HG02678 (cell line): ENCODE measurements at regions not wholly inside any gene's neighbourhood (a gene's known extent, or its start where the extent isn't known, plus 50 kb on each side); places are given as distances from the start of the nearest gene placed in this dataset.

Experiments
- ATAC-seq: cut with Tn5 transposase; IDR thresholded peaks from one replicate; pipeline ENCODE4 v1.9.1; 2021; ENCODE audit warnings: mild to moderate bottlenecking, moderate library complexity; ENCODE audit not compliant: unreplicated experiment

DNA sequence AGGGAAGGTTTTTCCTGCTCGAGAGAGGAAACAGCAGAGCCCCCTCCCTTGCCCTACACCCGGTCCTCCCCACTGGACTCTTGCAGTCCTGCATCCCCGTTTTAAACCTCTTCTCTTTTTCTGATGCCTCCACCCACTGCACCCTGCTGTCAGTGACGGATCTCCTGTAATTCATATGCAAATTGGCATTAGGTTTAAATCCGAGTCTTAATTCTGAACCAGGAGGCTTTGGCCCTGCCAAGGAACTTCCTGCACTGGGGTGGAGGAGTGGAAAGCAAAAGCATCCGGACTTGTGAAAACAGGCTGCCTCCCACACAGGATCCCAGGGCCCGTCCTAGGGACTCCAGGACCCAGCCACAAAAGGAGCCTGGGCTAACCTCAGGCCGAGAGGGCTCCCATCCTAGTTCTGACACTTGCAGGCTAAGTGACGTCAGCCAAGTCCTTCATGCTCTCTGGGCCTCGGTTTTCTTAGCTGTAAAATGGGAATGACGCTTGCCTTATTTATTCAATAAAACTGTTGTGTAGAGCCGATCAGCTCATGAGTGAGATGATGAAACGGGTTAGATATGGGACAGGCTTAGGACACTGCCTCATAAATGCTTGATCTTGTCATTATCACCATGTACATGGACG, 613.3 kb downstream of the AJAP1 start:
- no peak for ATAC-seq

DNA sequence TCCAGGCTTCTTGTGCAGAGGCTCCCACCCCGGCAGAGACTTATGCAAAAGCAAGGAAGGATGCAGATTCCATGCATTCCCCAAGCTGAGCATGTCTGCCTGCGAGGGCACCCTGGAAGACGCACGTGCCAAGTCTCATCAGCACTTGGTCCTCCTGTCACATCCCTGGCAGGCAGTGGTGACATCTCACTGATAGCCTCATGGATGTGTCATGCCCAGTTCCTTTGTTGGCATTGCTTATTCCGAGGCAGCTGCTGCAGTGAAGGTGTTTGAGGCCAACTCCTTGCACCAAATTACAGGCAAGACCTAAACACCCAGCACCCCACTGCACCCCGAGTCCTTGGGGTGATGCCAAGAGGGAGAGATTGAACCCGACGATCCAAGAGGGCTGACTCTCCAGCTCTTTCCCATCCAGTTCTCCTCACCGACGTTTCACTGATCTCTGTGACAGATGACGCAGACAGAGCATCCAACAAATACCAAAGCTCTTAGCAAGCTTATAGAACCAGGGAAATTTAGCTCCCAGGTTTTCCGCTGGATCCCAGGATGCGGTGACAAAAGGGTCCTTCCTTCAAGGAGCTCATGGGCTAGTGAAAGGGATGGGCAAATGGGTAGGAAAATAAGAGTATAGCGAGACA, 611.1 kb downstream of the AJAP1 start:
- no peak for ATAC-seq

- ATAC-seq, result no peak
Observed at GRCh38 chr1:5264476-5264875, 610.1 kb downstream of the AJAP1 start.

GRCh38 chr1:5256793-5257192, 602.4 kb downstream of the AJAP1 start:
- no peak for ATAC-seq

- no peak for ATAC-seq
Observed at GRCh38 chr1:5254975-5255374, 600.6 kb downstream of the AJAP1 start.

GRCh38 chr1:5254131-5254725, 599.8 kb downstream of the AJAP1 start:
- ATAC-seq, result no peak

GRCh38 chr1:5253036-5253435, 598.6 kb downstream of the AJAP1 start:
- ATAC-seq, result no peak

DNA sequence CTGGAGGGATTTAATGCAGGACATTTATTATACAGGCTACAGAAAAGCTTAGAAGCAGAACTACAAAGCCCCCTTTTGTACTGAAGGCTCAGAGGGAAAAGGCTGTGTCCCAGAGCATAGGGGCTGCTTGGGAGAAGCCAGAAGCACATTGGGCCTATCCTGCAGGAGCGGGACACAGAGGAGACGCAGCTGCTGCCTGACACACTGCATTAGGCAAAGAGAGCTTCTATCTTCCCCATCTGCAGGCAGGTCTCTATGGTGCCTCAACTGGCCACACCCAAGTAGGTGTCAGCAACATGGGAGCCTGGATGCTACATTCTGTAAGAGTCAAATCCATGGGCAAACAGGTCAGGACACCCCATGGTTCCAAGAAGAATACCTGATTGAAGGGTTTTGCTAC, 595.9 kb downstream of the AJAP1 start:
- no peak for ATAC-seq

- ATAC-seq, result no peak
Observed at GRCh38 chr1:5245348-5245747, 590.9 kb downstream of the AJAP1 start.

GRCh38 chr1:5244631-5245285, 590.3 kb downstream of the AJAP1 start:
- no peak for ATAC-seq

GRCh38 chr1:5242850-5243249, 588.4 kb downstream of the AJAP1 start:
- ATAC-seq, result no peak

GRCh38 chr1:5239911-5240310, 585.5 kb downstream of the AJAP1 start:
- no peak for ATAC-seq

- no peak for ATAC-seq
Observed at GRCh38 chr1:5238351-5239130, 584.1 kb downstream of the AJAP1 start.

DNA sequence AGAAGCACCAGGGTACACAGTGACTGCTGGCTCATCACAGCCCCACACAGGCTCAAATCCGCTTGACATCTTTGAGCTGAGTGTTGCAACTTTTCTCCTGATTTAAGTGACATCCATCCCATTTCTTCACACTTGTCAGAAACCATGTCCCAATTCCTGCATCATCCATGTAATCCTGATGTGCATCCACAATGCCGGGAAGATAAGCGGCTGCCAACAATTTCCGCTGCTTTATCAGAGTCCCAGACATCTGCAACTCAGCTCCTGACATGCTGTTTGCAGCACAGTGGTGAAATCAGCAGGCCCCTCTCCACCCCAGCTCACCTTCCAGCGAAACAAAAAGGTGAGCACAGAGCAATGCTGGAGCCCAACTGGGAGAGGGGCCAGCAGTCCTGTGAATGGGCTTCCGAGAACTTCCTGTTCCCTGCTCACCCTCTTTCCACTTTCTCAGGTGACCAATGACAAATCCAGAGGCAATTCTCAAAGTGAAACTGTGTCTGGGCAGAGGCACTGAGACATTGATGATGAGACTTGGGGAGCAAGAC, 581.0 kb downstream of the AJAP1 start:
- no peak for ATAC-seq

- no peak for ATAC-seq
Observed at GRCh38 chr1:5232537-5232936, 578.1 kb downstream of the AJAP1 start.

GRCh38 chr1:5231541-5232315, 577.3 kb downstream of the AJAP1 start:
- no peak for ATAC-seq

GRCh38 chr1:5227114-5227513, 572.7 kb downstream of the AJAP1 start:
- no peak for ATAC-seq

GRCh38 chr1:5225707-5226704, 571.6 kb downstream of the AJAP1 start:
- ATAC-seq, result no peak

- ATAC-seq, result no peak
Observed at GRCh38 chr1:5223206-5223605, 568.8 kb downstream of the AJAP1 start.
